ENCODE measurements at regions not wholly inside any gene's neighbourhood (a gene's known extent, or its start where the extent isn't known, plus 50 kb on each side); places are given as distances from the start of the nearest gene placed in this dataset.

DNA sequence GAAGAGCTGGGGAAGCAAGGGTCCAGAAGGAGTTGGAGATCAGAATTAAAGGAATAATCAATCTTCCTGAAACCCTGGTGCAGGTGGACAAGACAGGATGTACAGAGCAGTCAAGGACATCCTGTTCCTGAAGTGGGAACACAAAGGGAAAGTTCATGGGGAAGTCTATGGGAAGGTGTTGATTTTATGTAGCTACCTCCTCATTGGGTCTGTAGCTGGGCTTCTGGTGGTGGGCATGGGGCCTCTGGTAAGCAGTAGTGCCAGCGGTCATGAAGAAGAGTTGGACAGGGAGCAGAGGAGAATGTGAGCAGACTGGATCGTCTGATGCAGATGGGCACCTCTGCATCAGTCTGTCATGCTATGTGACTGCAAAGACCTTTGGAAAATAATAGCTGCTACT, 75.7 kb upstream of the PPM1H start:
- TF ChIP-seq, protein P1, sequence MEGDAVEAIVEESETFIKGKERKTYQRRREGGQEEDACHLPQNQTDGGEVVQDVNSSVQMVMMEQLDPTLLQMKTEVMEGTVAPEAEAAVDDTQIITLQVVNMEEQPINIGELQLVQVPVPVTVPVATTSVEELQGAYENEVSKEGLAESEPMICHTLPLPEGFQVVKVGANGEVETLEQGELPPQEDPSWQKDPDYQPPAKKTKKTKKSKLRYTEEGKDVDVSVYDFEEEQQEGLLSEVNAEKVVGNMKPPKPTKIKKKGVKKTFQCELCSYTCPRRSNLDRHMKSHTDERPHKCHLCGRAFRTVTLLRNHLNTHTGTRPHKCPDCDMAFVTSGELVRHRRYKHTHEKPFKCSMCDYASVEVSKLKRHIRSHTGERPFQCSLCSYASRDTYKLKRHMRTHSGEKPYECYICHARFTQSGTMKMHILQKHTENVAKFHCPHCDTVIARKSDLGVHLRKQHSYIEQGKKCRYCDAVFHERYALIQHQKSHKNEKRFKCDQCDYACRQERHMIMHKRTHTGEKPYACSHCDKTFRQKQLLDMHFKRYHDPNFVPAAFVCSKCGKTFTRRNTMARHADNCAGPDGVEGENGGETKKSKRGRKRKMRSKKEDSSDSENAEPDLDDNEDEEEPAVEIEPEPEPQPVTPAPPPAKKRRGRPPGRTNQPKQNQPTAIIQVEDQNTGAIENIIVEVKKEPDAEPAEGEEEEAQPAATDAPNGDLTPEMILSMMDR (IDR thresholded peaks at IDR 0.05): no peak
- TF ChIP-seq POLR2A (IDR thresholded peaks at IDR 0.05): no peak
- no peak for TF ChIP-seq EP300 (IDR thresholded peaks at IDR 0.05)
